NCI-H1436 (cell line): ENCODE measurements at regions not wholly inside any gene's neighbourhood (a gene's known extent, or its start where the extent isn't known, plus 50 kb on each side); places are given as distances from the start of the nearest gene placed in this dataset.

ENCODE experiments used
- DNase-seq: peaks from one replicate; lab custom pipeline; 2025; lab: John Stamatoyannopoulos, UW

DNA sequence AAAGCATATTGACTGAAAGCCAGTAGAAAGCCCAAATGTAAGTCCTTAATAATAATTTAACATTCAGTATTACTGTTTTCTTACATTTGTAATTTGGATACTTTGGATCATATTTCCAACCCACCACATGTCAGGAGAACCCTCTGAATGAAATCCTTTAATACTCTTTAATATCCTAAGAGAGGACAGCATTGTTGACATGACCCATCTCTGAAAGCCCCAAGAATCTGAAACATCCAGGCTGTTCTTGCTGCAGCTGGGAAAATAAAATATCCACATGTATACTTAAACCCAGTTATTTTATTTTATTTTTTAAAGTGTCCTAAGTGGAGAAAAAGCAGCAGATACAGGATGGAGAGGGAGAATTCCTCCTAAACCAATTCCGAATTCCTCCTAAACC lies 130.8 kb upstream of the RIPOR2 start:
- DNase-seq: no peak

GRCh38 chr6:25068866-25069265 lies 133.1 kb upstream of the RIPOR2 start:
- DNase-seq: no peak

DNA sequence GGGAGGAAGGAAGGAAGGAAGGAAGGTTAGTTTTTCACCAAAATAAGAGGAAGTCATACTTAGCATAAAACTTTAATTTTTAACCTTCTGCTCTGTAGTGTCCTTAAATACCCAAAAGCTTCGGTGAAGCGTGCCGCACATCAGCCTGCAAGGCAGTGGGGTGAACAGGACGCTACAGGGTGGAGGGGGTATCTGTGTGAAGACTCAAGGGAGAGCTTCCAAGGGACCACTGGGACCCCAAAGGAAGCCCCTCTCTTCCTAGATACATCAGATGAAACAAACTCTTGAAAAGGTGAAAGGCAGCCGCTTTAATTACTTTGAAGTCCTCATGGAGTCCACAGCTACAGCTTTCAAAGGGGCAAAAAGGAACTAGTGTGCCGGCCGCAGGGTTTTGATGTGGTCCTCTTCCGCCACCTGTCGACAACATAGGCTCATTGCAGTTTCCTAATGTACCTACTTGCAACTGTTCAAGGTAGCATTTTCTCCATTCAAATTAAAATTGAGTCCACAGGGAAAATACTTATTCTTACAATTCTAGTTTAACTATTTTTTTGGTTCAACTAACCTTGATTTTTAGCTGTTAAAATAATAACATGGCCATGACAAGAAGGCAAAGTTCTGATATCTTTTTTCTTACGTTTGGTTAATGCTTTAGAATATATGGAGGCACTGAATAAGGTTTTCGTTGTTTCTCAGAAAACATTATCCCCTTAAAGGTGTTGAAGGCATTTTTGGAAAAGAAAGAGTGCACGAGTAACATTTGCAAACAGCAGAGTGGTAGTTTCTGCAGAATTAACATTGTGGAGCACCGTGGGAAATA lies 135.0 kb upstream of the RIPOR2 start:
- peak; percentile 70 for DNase-seq

DNA sequence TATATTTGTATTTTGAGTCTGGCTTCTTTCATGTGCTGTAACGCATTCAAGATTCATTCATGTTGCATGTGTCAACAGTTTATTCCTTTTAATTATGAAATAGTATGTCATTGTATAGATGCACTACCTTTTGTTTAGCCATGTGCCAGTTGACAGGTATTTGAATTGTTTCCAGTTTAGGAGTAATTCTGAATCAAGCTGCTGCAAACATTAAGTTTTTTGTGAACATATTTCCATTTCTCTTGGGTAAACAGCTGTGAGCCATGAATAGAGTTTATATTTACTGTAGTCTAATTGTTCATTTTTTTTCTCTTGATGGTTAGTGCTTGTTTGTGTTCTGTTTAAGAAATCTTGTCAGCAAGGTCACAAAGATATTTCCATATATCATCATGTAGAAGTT lies 142.4 kb upstream of the RIPOR2 start:
- no peak for DNase-seq

DNA sequence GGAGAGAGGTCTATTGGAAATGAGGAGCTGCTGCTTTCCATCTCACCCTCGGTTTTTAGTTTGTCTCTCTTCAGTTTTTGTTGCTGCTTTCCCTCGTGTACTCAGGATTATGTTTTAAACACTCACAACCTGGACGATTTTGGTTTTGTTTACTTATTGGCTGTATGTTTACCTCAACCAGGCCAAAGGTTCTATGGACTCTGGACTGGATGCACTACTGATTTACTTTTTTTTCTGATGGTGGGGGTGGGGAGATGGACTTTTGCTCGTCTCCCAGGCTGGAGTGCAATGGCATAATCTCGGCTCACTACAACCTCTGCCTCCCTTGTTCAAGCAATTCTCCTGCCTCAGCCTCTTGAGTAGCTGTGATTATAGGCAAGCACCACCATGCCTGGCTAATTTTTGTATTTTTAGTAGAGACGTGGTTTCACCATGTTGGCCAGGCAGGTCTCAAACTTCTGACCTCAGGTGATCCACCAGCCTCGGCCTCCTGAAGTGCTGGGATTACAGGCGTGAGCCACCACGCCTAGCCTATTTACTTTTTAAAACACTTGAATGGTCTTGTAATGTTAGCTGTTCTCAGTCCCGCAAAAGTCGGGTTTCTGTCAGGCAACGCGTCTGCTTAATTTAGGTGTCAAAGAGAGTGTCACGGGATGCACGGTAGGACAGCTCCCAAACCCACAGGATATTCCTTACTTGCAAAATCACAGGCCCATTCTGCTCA lies 148.2 kb upstream of the RIPOR2 start:
- no peak for DNase-seq

GRCh38 chr6:25084508-25084833 lies 148.7 kb upstream of the RIPOR2 start:
- DNase-seq: no peak

GRCh38 chr6:25085756-25086155 lies 150.0 kb upstream of the RIPOR2 start:
- no peak for DNase-seq

DNA sequence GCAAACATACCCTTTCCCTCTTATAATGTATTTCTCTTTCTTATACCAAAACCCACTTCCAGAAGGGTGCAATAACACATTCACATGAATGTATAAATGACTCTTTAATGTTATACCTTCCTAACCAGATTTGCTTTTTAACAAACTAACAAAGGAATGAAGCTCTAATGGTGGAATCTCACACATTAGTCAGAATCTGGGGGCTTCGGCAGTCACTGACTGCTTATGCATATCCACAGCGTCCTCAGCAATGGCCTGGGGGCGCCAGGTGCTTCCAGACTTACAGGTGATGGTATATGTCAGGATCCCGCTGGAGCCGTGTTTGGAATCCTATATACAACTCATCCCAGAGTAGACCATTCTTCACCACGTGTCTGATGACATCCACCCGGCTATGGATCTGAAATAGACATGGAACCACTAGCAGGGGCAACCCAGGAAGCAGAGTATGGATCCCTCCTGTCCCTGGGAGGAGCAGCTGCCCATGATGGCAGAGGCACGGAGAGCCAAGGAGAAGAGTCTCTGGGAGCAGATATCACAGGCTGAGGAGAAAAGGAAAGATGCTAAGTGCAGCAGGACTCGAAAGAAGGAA lies 150.8 kb upstream of the RIPOR2 start:
- no peak for DNase-seq

DNA sequence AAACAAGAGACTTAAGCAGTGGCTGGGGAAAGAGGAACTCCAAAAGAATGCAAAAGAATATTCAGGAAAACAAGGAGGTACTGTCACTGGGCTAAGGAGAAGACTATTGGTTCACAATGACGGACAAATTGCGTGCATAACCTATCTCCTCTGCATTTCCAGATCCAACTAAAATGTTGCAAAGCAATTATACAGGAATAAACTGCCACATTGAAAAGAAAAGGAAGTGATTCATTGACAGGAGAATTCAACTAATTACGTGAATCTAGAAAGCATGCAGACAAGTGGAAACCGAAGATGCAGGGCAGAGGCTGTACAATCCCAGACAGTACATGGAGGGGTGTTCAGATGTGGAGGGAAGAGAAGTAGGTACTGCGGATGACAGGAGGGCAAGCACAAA lies 152.8 kb upstream of the RIPOR2 start:
- DNase-seq: no peak

GRCh38 chr6:25089442-25089841 lies 153.7 kb upstream of the RIPOR2 start:
- no peak for DNase-seq

GRCh38 chr6:25094726-25095125 lies 159.0 kb upstream of the RIPOR2 start:
- no peak for DNase-seq

- DNase-seq: no peak
These were observed 164.5 kb upstream of the RIPOR2 start for GRCh38 chr6:25100288-25100687.

- no peak for DNase-seq
These were observed 167.8 kb upstream of the RIPOR2 start for GRCh38 chr6:25103603-25104002.

GRCh38 chr6:25105070-25105925 lies 169.5 kb upstream of the RIPOR2 start:
- no peak for DNase-seq

- DNase-seq: no peak
These were observed 171.5 kb upstream of the RIPOR2 start for GRCh38 chr6:25107218-25107617.

DNA sequence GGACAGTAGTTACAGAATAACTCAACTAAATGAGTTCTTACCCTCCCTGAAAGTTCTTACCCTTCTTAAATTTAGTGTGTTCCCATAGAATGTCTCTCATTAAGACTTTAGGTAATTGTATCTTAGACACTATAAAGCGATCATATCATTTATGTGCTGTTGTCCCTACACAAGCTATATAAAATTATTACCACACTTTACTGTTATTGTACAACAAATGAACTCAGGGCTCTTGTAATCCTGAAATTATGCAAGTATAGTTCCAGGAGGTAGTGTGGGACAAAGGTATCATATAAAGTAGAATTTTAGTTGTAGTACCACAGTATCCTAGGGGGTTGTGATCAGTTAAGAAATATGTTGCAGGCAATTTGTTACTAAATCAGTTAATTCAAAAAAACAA lies 167.4 kb upstream of the CARMIL1 start:
- no peak for DNase-seq

GRCh38 chr6:25112322-25112773 lies 166.8 kb upstream of the CARMIL1 start:
- DNase-seq: no peak

DNA sequence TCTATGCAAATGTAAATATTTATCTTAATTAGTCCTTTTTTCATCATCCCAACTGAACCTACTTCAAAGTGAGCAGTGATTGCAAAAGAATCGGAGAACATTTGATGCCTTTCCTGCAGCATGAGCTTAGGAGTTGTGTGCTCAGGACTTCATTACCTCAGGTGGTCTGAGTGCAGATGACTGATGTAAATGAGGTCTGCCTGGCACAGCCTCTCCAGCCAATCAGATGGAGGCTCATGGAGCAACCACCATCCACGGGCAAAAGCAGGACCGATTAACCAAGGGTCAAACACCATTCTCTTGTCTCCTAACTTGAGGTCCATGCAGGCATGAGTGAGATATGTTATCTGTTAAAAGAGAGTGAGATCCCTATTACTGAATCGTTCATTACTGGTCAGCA lies 165.7 kb upstream of the CARMIL1 start:
- DNase-seq: no peak

GRCh38 chr6:25118038-25118437 lies 161.1 kb upstream of the CARMIL1 start:
- DNase-seq: no peak

DNA sequence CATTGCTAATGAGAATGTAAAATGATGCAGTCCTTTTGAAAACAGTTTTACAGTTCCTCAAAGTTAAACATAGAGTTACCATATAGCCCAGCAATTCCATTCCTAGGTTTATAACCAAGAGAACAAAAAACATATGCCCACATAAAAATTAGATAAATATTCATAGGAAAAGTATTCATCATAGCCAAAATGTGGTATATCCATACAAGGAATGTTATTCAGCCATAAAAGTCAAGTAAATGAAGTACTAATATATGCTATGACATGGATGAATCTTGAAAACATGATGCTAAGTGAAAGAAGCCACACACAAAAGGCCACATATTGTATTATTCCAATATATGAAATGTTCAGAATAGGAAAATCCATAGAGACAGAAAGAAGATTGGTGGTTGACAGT lies 158.0 kb upstream of the CARMIL1 start:
- no peak for DNase-seq

DNA sequence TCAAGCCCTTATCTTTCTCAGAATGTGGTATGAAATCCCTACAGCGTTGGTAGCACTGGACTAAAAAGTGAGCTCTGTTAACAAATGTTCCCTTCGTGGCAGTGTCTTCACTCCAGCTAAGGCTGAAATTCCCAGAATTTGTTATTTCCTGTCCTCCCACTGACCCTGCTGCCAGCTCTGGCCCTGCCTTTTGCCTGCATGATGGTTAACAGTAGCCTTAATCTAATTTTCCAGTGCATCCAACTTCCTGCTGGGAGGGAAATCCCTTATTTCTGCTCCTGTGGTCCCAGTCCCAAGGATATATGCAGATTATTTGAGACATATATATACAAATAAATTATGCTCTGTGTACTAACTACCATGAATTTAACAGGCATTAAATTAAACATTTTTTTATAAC lies 157.2 kb upstream of the CARMIL1 start:
- DNase-seq: no peak

GRCh38 chr6:25122622-25123237 lies 156.4 kb upstream of the CARMIL1 start:
- no peak for DNase-seq
